ENCODE measurements at regions not wholly inside any gene's neighbourhood (a gene's known extent, or its start where the extent isn't known, plus 50 kb on each side); places are given as distances from the start of the nearest gene placed in this dataset.

GRCh38 chr4:58561170-58561569 lies 1451.0 kb upstream of the IGFBP7 start:
- TF ChIP-seq POLR2AphosphoS5 (IDR thresholded peaks at IDR 0.05): no peak
- no peak for TF ChIP-seq POLR2A (IDR thresholded peaks at IDR 0.05)
- TF ChIP-seq, protein P1, sequence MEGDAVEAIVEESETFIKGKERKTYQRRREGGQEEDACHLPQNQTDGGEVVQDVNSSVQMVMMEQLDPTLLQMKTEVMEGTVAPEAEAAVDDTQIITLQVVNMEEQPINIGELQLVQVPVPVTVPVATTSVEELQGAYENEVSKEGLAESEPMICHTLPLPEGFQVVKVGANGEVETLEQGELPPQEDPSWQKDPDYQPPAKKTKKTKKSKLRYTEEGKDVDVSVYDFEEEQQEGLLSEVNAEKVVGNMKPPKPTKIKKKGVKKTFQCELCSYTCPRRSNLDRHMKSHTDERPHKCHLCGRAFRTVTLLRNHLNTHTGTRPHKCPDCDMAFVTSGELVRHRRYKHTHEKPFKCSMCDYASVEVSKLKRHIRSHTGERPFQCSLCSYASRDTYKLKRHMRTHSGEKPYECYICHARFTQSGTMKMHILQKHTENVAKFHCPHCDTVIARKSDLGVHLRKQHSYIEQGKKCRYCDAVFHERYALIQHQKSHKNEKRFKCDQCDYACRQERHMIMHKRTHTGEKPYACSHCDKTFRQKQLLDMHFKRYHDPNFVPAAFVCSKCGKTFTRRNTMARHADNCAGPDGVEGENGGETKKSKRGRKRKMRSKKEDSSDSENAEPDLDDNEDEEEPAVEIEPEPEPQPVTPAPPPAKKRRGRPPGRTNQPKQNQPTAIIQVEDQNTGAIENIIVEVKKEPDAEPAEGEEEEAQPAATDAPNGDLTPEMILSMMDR (IDR thresholded peaks at IDR 0.05): no peak
